GM23248 (cell line): ENCODE measurements at regions not wholly inside any gene's neighbourhood (a gene's known extent, or its start where the extent isn't known, plus 50 kb on each side); places are given as distances from the start of the nearest gene placed in this dataset.

Experiments used
- EZH2 ChIP-seq: fragments of 200-600 bp; sonication (generic); IDR thresholded peaks from 2 replicates; pipeline ENCODE4 v1.6.1; 2018; ENCODE audit warnings: antibody characterized with exemption, mild to moderate bottlenecking; ENCODE audit not compliant: insufficient read depth, poor library complexity, severe bottlenecking
- EZH2phosphoT487 ChIP-seq: fragments of 200-600 bp; sonication (generic); IDR thresholded peaks from 2 replicates; pipeline ENCODE4 v1.6.1; 2018; ENCODE audit warnings: antibody characterized with exemption, moderate library complexity, mild to moderate bottlenecking, low read depth; ENCODE audit not compliant: insufficient read depth

GRCh38 chr7:65554-65953, 126.8 kb upstream of the FAM20C start:
- TF ChIP-seq EZH2phosphoT487 (no peak), EZH2 (no peak)
